Esophagus muscularis mucosa (tissue), 3 donors: ENCODE measurements at regions not wholly inside any gene's neighbourhood (a gene's known extent, or its start where the extent isn't known, plus 50 kb on each side); places are given as distances from the start of the nearest gene placed in this dataset.

ENCODE experiments used
- CTCF ChIP-seq, 3 experiments: fragments of 200-600 bp in 2 of 3; fragments of 450-650 bp in 1 of 3; sonication (generic) in 2 of 3; IDR thresholded peaks; one replicate each; pipeline ENCODE4 v1.5.1; 2017 to 2019; ENCODE audit warnings: antibody characterized with exemption in 3 of 3, mild to moderate bottlenecking in 2 of 3, moderate library complexity in 1 of 3
- POLR2A ChIP-seq: fragments of 450-650 bp; IDR thresholded peaks from one replicate; pipeline ENCODE4 v1.6.1; 2017; ENCODE audit warnings: antibody characterized with exemption, moderate library complexity, mild to moderate bottlenecking, low read depth

DNA sequence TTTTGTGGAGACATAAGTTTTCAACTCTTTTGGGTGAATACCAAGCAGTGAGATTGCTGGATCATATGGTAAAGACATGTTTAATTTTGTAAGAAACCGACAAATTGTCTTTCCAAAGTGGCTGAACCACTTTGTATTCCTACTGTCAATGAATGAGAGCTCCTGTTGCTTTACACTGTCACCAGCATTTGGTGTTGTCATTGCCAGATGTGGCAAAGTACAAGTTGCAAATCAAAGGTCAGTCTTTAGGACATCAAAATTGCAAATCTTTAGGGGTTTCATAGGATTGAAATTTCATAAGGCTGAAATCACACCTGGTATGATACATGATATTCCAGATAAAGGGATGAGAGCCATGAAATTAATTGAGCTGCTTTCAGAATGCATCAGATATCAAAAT is 67.7 kb upstream of the ELOVL6 start:
- TF ChIP-seq CTCF (IDR thresholded peaks at IDR 0.05) (no peak), POLR2A (no peak)
